ENCODE measurements at regions not wholly inside any gene's neighbourhood (a gene's known extent, or its start where the extent isn't known, plus 50 kb on each side); places are given as distances from the start of the nearest gene placed in this dataset.

DNA sequence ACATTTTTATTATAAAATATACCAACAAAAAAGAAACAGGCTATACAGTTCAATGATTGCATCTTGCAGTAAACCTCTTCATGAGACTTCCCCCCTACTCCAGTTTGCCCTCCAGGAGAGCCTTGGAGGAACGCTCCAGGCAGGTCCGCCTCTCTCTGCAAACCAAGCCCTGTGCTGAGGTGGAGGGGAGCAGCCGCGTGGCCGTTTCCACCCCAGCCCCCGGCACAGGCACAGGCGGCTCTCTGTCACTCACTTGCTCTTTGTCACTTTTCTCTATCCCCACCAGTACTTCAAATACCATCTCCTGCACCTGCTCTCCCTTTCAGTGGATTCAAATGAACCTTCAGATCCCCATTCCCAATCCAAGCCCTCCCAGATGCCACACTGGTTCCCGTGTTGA, 479.9 kb downstream of the OCA2 start:
- no peak for DNase-seq (ENCODE audit: low spot score)

DNA sequence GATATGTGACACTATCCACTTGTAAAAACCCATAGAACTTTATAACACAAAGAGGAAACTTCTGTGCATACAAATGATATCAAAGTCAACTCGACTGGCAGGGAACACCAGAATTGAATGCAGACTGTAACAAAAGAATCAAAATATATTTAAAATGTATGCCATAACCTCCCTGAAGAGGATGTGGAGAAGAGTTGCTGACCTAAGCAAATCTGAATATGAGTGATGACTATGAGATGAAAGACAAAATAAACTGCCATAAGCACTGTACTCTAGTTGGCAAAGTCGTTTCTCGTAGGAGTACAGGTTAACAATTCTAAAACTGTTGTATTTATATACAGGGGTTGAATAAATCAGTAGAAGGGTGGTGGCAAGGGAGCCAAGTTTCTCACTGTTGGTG, 482.1 kb downstream of the OCA2 start:
- no peak for DNase-seq (ENCODE audit: low spot score)

DNA sequence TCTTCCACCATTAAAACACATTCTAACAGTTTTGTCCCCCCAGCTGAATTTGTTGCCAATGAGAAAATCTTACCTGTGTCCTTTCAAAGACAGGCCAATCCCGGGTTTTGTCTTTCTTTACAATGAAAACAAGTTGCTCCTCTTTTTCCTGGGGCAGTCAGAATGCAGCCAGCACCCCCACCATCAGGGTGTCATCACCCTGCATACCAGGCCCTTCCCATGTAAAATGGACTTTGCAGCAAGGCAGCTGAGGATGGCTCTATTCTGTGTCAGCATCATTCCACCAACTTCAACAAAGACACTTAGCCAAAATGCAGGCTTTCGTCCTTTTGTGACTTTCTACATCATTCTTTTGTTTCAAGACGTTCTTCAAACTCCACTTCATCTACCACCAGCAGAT, 490.9 kb downstream of the OCA2 start:
- DNase-seq (ENCODE audit: low spot score), result no peak

DNA sequence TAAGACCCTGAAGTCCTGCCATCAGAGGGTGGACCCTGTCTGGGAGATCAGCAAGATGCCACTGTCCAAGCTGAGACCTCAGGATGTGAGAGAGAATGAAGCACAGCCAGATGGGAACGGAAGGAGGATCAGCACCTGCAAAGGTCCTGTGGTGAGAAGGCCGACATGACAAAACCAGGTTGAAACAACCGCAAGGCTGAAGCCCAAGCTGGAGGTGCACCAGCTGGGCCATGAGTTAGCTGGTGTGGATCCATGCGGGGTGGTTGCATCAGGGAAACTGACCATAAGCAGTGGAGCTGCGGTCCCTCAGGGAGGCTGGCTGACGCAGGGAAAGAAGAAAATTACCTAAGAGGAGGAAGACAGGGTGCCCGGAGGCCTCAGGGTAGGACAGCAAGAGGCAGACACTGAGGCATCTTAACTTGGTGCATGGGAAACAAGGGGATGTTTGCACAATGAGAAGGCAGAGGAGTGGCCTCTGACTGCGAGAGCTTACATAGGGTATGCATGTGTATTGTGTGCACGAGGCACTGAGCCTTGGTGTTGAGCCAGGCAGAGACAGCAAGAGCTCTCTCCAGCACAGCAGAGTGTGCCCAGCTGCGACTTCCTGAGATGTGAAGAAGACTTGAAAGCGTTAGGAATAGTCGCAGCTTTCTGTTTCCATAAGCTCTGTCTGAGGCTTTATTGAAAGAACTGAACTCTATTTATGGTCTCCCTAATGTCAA, 497.7 kb downstream of the OCA2 start:
- no peak for DNase-seq (ENCODE audit: low spot score)

DNA sequence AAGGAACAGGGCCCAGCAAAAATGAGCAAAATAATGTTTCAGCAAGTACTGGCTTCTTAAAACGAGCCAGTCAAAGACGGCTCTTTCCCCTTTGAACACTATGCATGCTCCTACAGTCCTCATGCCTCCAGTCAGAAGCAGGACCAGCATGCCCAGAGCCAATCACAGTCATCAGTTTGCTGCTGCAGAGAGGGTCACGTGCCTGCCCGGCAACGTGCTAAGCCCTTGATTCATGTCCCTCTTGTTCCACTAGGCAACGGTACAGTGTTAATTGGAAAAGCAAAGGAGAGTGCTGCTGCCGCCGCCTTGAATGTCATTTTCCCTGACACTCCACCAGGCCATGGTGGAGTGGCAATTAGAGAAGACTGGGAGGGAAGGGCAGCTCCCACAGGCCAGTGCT, 500.1 kb downstream of the OCA2 start:
- no peak for DNase-seq (ENCODE audit: low spot score)

DNA sequence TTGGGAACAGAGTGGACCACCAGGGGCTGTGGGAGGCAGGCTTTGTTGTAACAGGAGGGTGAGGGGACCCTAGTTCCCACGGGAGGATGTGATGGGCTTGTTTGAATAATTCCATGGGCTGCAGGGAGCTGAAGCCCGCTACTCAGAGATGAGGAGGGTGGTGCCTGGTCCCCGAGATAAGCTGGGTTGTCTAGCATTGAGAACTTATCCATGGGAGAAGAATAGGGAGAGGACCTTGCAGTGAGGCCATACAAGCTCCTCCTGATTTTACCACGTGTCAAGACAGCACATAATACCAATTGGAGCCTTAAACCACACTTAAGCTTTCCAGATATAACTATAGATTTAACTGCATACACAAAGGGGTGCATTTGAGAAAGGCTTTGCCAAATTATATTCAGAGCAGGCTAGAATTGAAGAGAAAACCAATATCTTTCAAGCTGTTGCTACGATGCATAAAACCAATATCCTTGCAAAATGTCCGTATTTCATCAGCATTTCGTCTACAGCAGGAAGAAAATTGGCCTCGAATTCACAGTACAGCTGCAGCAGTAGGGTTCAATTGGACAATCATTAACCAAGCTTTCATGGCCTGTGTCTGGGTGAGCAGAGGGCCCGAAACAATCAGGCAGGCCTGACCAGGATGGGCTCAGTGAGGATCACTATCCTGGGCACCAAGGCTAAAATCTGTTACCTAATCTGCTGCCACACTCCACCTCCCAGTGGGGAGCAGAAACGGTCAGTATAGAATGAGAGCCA, 500.7 kb downstream of the OCA2 start:
- no peak for DNase-seq (ENCODE audit: low spot score)

DNA sequence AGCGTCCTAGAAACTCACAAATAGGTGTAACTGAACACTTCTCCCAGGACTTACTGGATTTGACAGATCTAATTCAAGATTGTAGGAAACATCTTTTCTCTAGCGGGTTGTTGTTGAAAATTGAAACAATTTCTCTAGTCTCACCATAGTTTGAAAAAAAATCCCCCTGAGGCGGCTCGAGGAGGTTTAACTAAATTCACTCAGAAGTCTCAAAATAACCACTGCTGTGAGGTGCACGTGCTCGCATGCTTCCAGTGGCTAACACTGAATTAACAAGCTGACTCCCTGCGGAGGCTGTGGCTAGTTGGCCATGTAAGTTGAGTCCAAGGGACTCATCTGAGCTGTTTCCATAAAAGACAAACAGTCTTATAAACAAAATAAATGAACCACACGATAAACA, 503.9 kb downstream of the OCA2 start:
- no peak for DNase-seq (ENCODE audit: low spot score)

DNA sequence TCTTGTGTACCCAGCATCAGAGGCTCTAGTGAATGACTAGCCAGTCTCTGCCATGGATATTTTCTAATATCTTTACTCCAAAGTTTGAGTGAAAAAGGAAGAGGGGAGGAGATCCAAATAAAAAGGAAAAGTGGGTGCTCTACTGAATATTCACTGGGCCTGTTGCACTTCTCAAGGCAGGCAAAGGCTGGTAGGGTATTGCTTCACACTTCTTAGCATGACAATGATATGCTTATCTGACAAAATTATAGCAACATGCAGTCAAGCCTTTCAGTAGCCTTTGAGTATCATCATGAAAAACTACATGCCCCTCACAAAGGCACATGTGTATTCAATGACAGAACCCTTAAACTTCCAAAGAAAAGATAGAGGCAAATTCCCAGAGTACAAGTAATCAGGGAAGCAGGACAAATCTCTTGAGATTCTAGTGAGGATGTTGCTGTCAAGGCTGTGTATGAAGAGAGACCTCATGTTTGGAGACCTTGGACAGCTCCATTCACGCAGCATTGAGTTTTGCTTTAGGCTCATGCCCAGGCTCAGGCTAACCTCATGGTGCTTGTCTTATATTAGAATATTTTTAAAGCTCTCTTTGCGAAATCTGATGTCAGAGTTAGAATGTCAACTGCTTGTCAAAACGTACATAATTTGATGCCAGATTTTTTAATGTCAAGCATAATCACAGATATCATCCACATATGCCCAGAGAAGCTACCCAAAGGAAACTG, 506.9 kb downstream of the OCA2 start:
- DNase-seq (ENCODE audit: low spot score), result no peak
